ENCODE measurements at regions not wholly inside any gene's neighbourhood (a gene's known extent, or its start where the extent isn't known, plus 50 kb on each side); places are given as distances from the start of the nearest gene placed in this dataset.

- WGBS, 2 experiments (ENCODE audit: insufficient coverage in 2 of 2), result 89% methylated on average over 1 of the region's 1 CpG; no CpG with 5 or more reads in 1 of the 2 experiments
These were observed 429.1 kb downstream of the SPRY1 start for GRCh38 chr4:123825596-123826291.

GRCh38 chr4:123826896-123827295 lies 430.3 kb downstream of the SPRY1 start:
- Histone ChIP-seq H3K27ac (ENCODE audit: low read depth, low read length, severe bottlenecking) (no peak overlapping the region), H3K4me1 (ENCODE audit: control insufficient read depth, insufficient read depth, low read length, poor library complexity, severe bottlenecking) (peaks cover 7% of the 10 kb centered on the region), H3K4me3 (ENCODE audit: extremely low read depth, insufficient read depth, low read length, poor library complexity, severe bottlenecking) (no peak overlapping the region), H3K9me3 (ENCODE audit: control insufficient read depth, low read length) (no peaks in the 10 kb centered on the region), H3K36me3 (ENCODE audit: control insufficient read depth, insufficient read depth, low read length) (no peaks in the 10 kb centered on the region)
- WGBS, 2 experiments (ENCODE audit: insufficient coverage in 2 of 2), result 94 to 100% methylated on average over 2 of the region's 2 CpGs

More at GRCh38 chr4:123825596-123826291, 429.1 kb downstream of the SPRY1 start:
- Histone ChIP-seq H3K4me3 (ENCODE audit: extremely low read depth, insufficient read depth, low read length, poor library complexity, severe bottlenecking) (no peak overlapping the region), H3K4me1 (ENCODE audit: control insufficient read depth, insufficient read depth, low read length, poor library complexity, severe bottlenecking) (no peaks in the 10 kb centered on the region), H3K36me3 (ENCODE audit: control insufficient read depth, insufficient read depth, low read length) (no peaks in the 10 kb centered on the region), H3K9me3 (ENCODE audit: control insufficient read depth, low read length) (no peaks in the 10 kb centered on the region), H3K27ac (ENCODE audit: low read depth, low read length, severe bottlenecking) (no peak overlapping the region)

GRCh38 chr4:123827511-123827910 lies 430.9 kb downstream of the SPRY1 start:
- H3K9me3 ChIP-seq (ENCODE audit: control insufficient read depth, low read length), result no peaks in the 10 kb centered on the region
- H3K27ac ChIP-seq (ENCODE audit: low read depth, low read length, severe bottlenecking), result no peak overlapping the region
- WGBS, 2 experiments (ENCODE audit: insufficient coverage in 2 of 2), result 100% methylated on average over 1 of the region's 2 CpGs

GRCh38 chr4:123830930-123831329 lies 434.3 kb downstream of the SPRY1 start:
- Histone ChIP-seq H3K4me1 (ENCODE audit: control insufficient read depth, insufficient read depth, low read length, poor library complexity, severe bottlenecking) (peaks cover 16% of the 10 kb centered on the region), H3K27ac (ENCODE audit: low read depth, low read length, severe bottlenecking) (peak overlapping the region; percentile 98), H3K4me3 (ENCODE audit: extremely low read depth, insufficient read depth, low read length, poor library complexity, severe bottlenecking) (no peak overlapping the region), H3K36me3 (ENCODE audit: control insufficient read depth, insufficient read depth, low read length) (no peaks in the 10 kb centered on the region), H3K9me3 (ENCODE audit: control insufficient read depth, low read length) (no peaks in the 10 kb centered on the region)
- WGBS, 2 experiments (ENCODE audit: insufficient coverage in 2 of 2), result 83 to 100% methylated on average over 1 to 2 of the region's 6 CpGs

More at GRCh38 chr4:123827511-123827910, 430.9 kb downstream of the SPRY1 start:
- H3K36me3 ChIP-seq (ENCODE audit: control insufficient read depth, insufficient read depth, low read length), result no peaks in the 10 kb centered on the region
- H3K4me3 ChIP-seq (ENCODE audit: extremely low read depth, insufficient read depth, low read length, poor library complexity, severe bottlenecking), result no peak overlapping the region
- peaks cover 10% of the 10 kb centered on the region for H3K4me1 ChIP-seq (ENCODE audit: control insufficient read depth, insufficient read depth, low read length, poor library complexity, severe bottlenecking)

- Histone ChIP-seq H3K36me3 (ENCODE audit: control insufficient read depth, insufficient read depth, low read length) (no peaks in the 10 kb centered on the region), H3K4me3 (ENCODE audit: extremely low read depth, insufficient read depth, low read length, poor library complexity, severe bottlenecking) (no peak overlapping the region), H3K27ac (ENCODE audit: low read depth, low read length, severe bottlenecking) (peak overlapping the region; percentile 98), H3K4me1 (ENCODE audit: control insufficient read depth, insufficient read depth, low read length, poor library complexity, severe bottlenecking) (peaks cover 16% of the 10 kb centered on the region), H3K9me3 (ENCODE audit: control insufficient read depth, low read length) (no peaks in the 10 kb centered on the region)
- WGBS, 2 experiments (ENCODE audit: insufficient coverage in 2 of 2), result 63 to 85% methylated on average over 2 to 3 of the region's 7 CpGs
These were observed 435.8 kb downstream of the SPRY1 start for GRCh38 chr4:123832173-123833026.

- WGBS, 2 experiments (ENCODE audit: insufficient coverage in 2 of 2), result no CpG with 5 or more reads among the region's 2 CpGs
These were observed 436.6 kb downstream of the SPRY1 start for GRCh38 chr4:123833171-123833643.

GRCh38 chr4:123835831-123836590 lies 439.4 kb downstream of the SPRY1 start:
- no CpG with 5 or more reads among the region's 4 CpGs for WGBS, 2 experiments (ENCODE audit: insufficient coverage in 2 of 2)
- no peak overlapping the region for H3K4me3 ChIP-seq (ENCODE audit: extremely low read depth, insufficient read depth, low read length, poor library complexity, severe bottlenecking)
- no peaks in the 10 kb centered on the region for H3K36me3 ChIP-seq (ENCODE audit: control insufficient read depth, insufficient read depth, low read length)
- no peaks in the 10 kb centered on the region for H3K9me3 ChIP-seq (ENCODE audit: control insufficient read depth, low read length)
- H3K4me1 ChIP-seq (ENCODE audit: control insufficient read depth, insufficient read depth, low read length, poor library complexity, severe bottlenecking), result peaks cover 16% of the 10 kb centered on the region
- H3K27ac ChIP-seq (ENCODE audit: low read depth, low read length, severe bottlenecking), result no peak overlapping the region

More at GRCh38 chr4:123833171-123833643, 436.6 kb downstream of the SPRY1 start:
- Histone ChIP-seq H3K9me3 (ENCODE audit: control insufficient read depth, low read length) (no peaks in the 10 kb centered on the region), H3K4me3 (ENCODE audit: extremely low read depth, insufficient read depth, low read length, poor library complexity, severe bottlenecking) (no peak overlapping the region), H3K27ac (ENCODE audit: low read depth, low read length, severe bottlenecking) (peak overlapping the region; percentile 98), H3K36me3 (ENCODE audit: control insufficient read depth, insufficient read depth, low read length) (no peaks in the 10 kb centered on the region), H3K4me1 (ENCODE audit: control insufficient read depth, insufficient read depth, low read length, poor library complexity, severe bottlenecking) (peaks cover 16% of the 10 kb centered on the region)

- no peaks in the 10 kb centered on the region for H3K36me3 ChIP-seq (ENCODE audit: control insufficient read depth, insufficient read depth, low read length)
- no peak overlapping the region for H3K4me3 ChIP-seq (ENCODE audit: extremely low read depth, insufficient read depth, low read length, poor library complexity, severe bottlenecking)
- 71 to 90% methylated on average over 2 to 4 of the region's 4 CpGs for WGBS, 2 experiments (ENCODE audit: insufficient coverage in 2 of 2)
- no peaks in the 10 kb centered on the region for H3K9me3 ChIP-seq (ENCODE audit: control insufficient read depth, low read length)
- no peak overlapping the region for H3K27ac ChIP-seq (ENCODE audit: low read depth, low read length, severe bottlenecking)
- peaks cover 8% of the 10 kb centered on the region for H3K4me1 ChIP-seq (ENCODE audit: control insufficient read depth, insufficient read depth, low read length, poor library complexity, severe bottlenecking)
These were observed 440.4 kb downstream of the SPRY1 start for GRCh38 chr4:123836851-123837595.

- no peak overlapping the region for H3K27ac ChIP-seq (ENCODE audit: low read depth, low read length, severe bottlenecking)
- no peaks in the 10 kb centered on the region for H3K9me3 ChIP-seq (ENCODE audit: control insufficient read depth, low read length)
- WGBS, 2 experiments (ENCODE audit: insufficient coverage in 2 of 2), result 67% methylated on average over 1 of the region's 1 CpG; no CpG with 5 or more reads in 1 of the 2 experiments
- peaks cover 6% of the 10 kb centered on the region for H3K4me1 ChIP-seq (ENCODE audit: control insufficient read depth, insufficient read depth, low read length, poor library complexity, severe bottlenecking)
- no peak overlapping the region for H3K4me3 ChIP-seq (ENCODE audit: extremely low read depth, insufficient read depth, low read length, poor library complexity, severe bottlenecking)
- H3K36me3 ChIP-seq (ENCODE audit: control insufficient read depth, insufficient read depth, low read length), result no peaks in the 10 kb centered on the region
These were observed 441.9 kb downstream of the SPRY1 start for GRCh38 chr4:123838474-123838873.

- H3K9me3 ChIP-seq (ENCODE audit: control insufficient read depth, low read length), result peaks cover 11% of the 10 kb centered on the region
- H3K4me1 ChIP-seq (ENCODE audit: control insufficient read depth, insufficient read depth, low read length, poor library complexity, severe bottlenecking), result peaks cover 4% of the 10 kb centered on the region
- no peaks in the 10 kb centered on the region for H3K36me3 ChIP-seq (ENCODE audit: control insufficient read depth, insufficient read depth, low read length)
- no peak overlapping the region for H3K4me3 ChIP-seq (ENCODE audit: extremely low read depth, insufficient read depth, low read length, poor library complexity, severe bottlenecking)
- no peak overlapping the region for H3K27ac ChIP-seq (ENCODE audit: low read depth, low read length, severe bottlenecking)
These were observed 443.6 kb downstream of the SPRY1 start for GRCh38 chr4:123840197-123840596.
